H1 (cell line): ENCODE measurements at regions not wholly inside any gene's neighbourhood (a gene's known extent, or its start where the extent isn't known, plus 50 kb on each side); places are given as distances from the start of the nearest gene placed in this dataset.

ENCODE experiments used
- CTCF ChIA-PET: fragments of 300-600 bp; sonication (Branson Sonifier 250); formaldehyde crosslinking; loops from one replicate; lab custom pipeline; 2021; ENCODE audit not compliant: partially characterized antibody; lab: Charles Lee
- POLR2A ChIA-PET: fragments of 300-600 bp; sonication (Branson Sonifier 250); formaldehyde crosslinking; loops from one replicate; lab custom pipeline; 2021; ENCODE audit warnings: inconsistent platforms; ENCODE audit not compliant: partially characterized antibody; lab: Charles Lee
- DNase-seq, 2 experiments: peaks; one replicate each; pipeline versions ENCODE4 v3.0.0 to v3.0.0-alpha.2; 2010 to 2022; ENCODE audit warnings: low spot score in 2 of 2, low read depth in 1 of 2, mixed read lengths in 1 of 2
- FAIRE-seq: peaks from 2 replicates; lab custom pipeline; 2011; peaks lifted over from hg19 to GRCh38; lab: Jason Lieb, UNC
- H2AFZ ChIP-seq: 2 replicates; pipeline ENCODE4 v1.8.1; 2012; ENCODE audit warnings: low read length, inconsistent platforms
- H2AK5ac ChIP-seq: 2 replicates; pipeline ENCODE4 v1.6.1; 2013; ENCODE audit warnings: low read depth, low read length
- H2BK120ac ChIP-seq: replicated peaks from 2 replicates; pipeline ENCODE3; 2013; ENCODE audit warnings: low read depth, low read length, inconsistent platforms
- H2BK12ac ChIP-seq: 2 replicates; pipeline ENCODE4 v1.6.1; 2013; ENCODE audit warnings: low read depth, low read length
- H2BK15ac ChIP-seq: 2 replicates; pipeline ENCODE4 v1.6.1; 2013; ENCODE audit warnings: low read length
- H2BK20ac ChIP-seq: 2 replicates; pipeline ENCODE4 v1.6.1; 2013; ENCODE audit warnings: low read length
- H2BK5ac ChIP-seq: 2 replicates; pipeline ENCODE4 v1.6.1; 2013; ENCODE audit warnings: low read depth, low read length
- H3K14ac ChIP-seq: 2 replicates; pipeline ENCODE4 v1.6.1; 2013; ENCODE audit warnings: inconsistent platforms; ENCODE audit not compliant: insufficient read length
- H3K18ac ChIP-seq: 2 replicates; pipeline ENCODE4 v1.6.1; 2013; ENCODE audit warnings: low read length; ENCODE audit errors: extremely low read depth
- H3K23ac ChIP-seq: 2 replicates; pipeline ENCODE4 v1.6.1; 2013; ENCODE audit warnings: inconsistent platforms; ENCODE audit not compliant: insufficient read length
- H3K23me2 ChIP-seq: 2 replicates; pipeline ENCODE4 v1.6.1; 2013; ENCODE audit warnings: low read depth, low read length
- H3K27ac ChIP-seq: 2 replicates; pipeline ENCODE4 v1.6.1; 2011; ENCODE audit warnings: low read depth, low read length, inconsistent platforms
- H3K27me3 ChIP-seq, 4 experiments: replicated peaks in 1 of 4; 1 replicate in 1 of 4; 2 replicates in 3 of 4; pipeline versions ENCODE4 v1.6.1 to v1.8.1; 2011 to 2013; ENCODE audit warnings: low read length in 3 of 4, mild to moderate bottlenecking in 3 of 4, inconsistent platforms in 2 of 4, mixed read lengths in 2 of 4, moderate library complexity in 1 of 4; ENCODE audit not compliant: control insufficient read depth in 3 of 4, insufficient read depth in 3 of 4; ENCODE audit errors: extremely low read depth in 1 of 4
- H3K36me3 ChIP-seq, 4 experiments: 2 replicates each; pipeline versions ENCODE4 v1.6.1 to v1.8.1; 2011 to 2013; ENCODE audit warnings: mild to moderate bottlenecking in 4 of 4, low read length in 3 of 4, moderate library complexity in 2 of 4, control low read depth in 1 of 4, inconsistent platforms in 1 of 4; ENCODE audit not compliant: insufficient read depth in 4 of 4, control insufficient read depth in 2 of 4
- H3K4ac ChIP-seq: replicated peaks from 2 replicates; pipeline ENCODE3; 2013; ENCODE audit warnings: low read length, low read depth, mixed read lengths, inconsistent platforms; ENCODE audit not compliant: insufficient read length
- H3K4me1 ChIP-seq, 4 experiments: replicated peaks in 1 of 4; 1 replicate in 1 of 4; 2 replicates in 3 of 4; pipeline versions ENCODE4 v1.6.1 to v1.8.1; 2011 to 2013; ENCODE audit warnings: low read length in 3 of 4, inconsistent platforms in 2 of 4, mixed read lengths in 1 of 4; ENCODE audit not compliant: insufficient read depth in 4 of 4, control insufficient read depth in 3 of 4
- H3K4me2 ChIP-seq, 2 experiments: 2 replicates each; pipeline versions ENCODE4 v1.6.1 to v1.8.1; 2011 to 2013; ENCODE audit warnings: low read depth in 2 of 2, low read length in 2 of 2, control low read depth in 1 of 2, inconsistent platforms in 1 of 2, mild to moderate bottlenecking in 1 of 2; ENCODE audit not compliant: insufficient read depth in 1 of 2
- H3K4me3 ChIP-seq, 4 experiments: fragments of 200-600, 300-600 bp in 1 of 4; sonication (generic), shearing (Covaris generic), sonication (Bioruptor Twin) in 1 of 4; 2 replicates each; pipeline versions ENCODE4 v1.5.1 to v1.8.1; 2011 to 2016; ENCODE audit warnings: low read length in 4 of 4, low read depth in 3 of 4, control low read depth in 2 of 4, inconsistent platforms in 2 of 4, mild to moderate bottlenecking in 2 of 4, mixed read lengths in 1 of 4, moderate library complexity in 1 of 4; ENCODE audit not compliant: insufficient read depth in 2 of 4; ENCODE audit errors: extremely low read depth in 1 of 4
- H3K56ac ChIP-seq: replicated peaks from 2 replicates; pipeline ENCODE3; 2013; ENCODE audit warnings: low read depth, mild to moderate bottlenecking, mixed read lengths, low read length, inconsistent platforms; ENCODE audit not compliant: insufficient read length
- H3K79me1 ChIP-seq: 2 replicates; pipeline ENCODE4 v1.6.1; 2013; ENCODE audit warnings: low read depth, low read length, control low read depth
- H3K79me2 ChIP-seq, 2 experiments: 2 replicates each; pipeline versions ENCODE4 v1.6.1 to v1.8.1; 2012 to 2013; ENCODE audit warnings: low read length in 2 of 2, mild to moderate bottlenecking in 2 of 2, inconsistent platforms in 1 of 2; ENCODE audit not compliant: insufficient read depth in 2 of 2, control insufficient read depth in 1 of 2
- H3K9ac ChIP-seq, 4 experiments: replicated peaks in 1 of 4; 1 replicate in 1 of 4; 2 replicates in 3 of 4; pipeline versions ENCODE4 v1.6.1 to v1.8.1; 2011 to 2013; ENCODE audit warnings: low read depth in 3 of 4, low read length in 3 of 4, control low read depth in 2 of 4, mild to moderate bottlenecking in 2 of 4, moderate library complexity in 2 of 4, inconsistent platforms in 1 of 4; ENCODE audit errors: extremely low read depth in 1 of 4
- H3K9me3 ChIP-seq, 2 experiments: 2 replicates each; pipeline versions ENCODE4 v1.6.1 to v1.8.1; 2012 to 2013; ENCODE audit warnings: mild to moderate bottlenecking in 2 of 2, moderate library complexity in 2 of 2, control low read depth in 1 of 2, inconsistent platforms in 1 of 2, low read depth in 1 of 2, low read length in 1 of 2, mixed read lengths in 1 of 2; ENCODE audit not compliant: insufficient read depth in 2 of 2
- H4K20me1 ChIP-seq, 2 experiments: replicated peaks in 1 of 2; 2 replicates each; pipeline versions ENCODE3 to v1.8.1; 2011 to 2013; ENCODE audit warnings: inconsistent platforms in 2 of 2, low read length in 2 of 2, mild to moderate bottlenecking in 1 of 2; ENCODE audit not compliant: insufficient read depth in 2 of 2, control insufficient read depth in 1 of 2
- H4K5ac ChIP-seq: 2 replicates; pipeline ENCODE4 v1.6.1; 2013; ENCODE audit warnings: low read length, low read depth, mixed read lengths, inconsistent platforms; ENCODE audit not compliant: insufficient read length
- H4K8ac ChIP-seq: 2 replicates; pipeline ENCODE4 v1.8.0; 2013; ENCODE audit warnings: mild to moderate bottlenecking, moderate library complexity, low read length, inconsistent platforms; ENCODE audit not compliant: insufficient read depth; ENCODE audit errors: extremely low read depth
- H4K91ac ChIP-seq: replicated peaks from 2 replicates; pipeline ENCODE3; 2013; ENCODE audit warnings: low read length, mixed read lengths, inconsistent platforms; ENCODE audit not compliant: insufficient read length
- ASH2L ChIP-seq: fragments of 200-600, 300-600 bp; sonication (generic); IDR thresholded peaks from one replicate; pipeline ENCODE4 v1.7.1; 2017; ENCODE audit warnings: low read length
- BCL11A ChIP-seq, 2 experiments: IDR thresholded peaks; one replicate each; pipeline ENCODE4 v1.6.1; 2011; ENCODE audit warnings: low read depth in 2 of 2, low read length in 2 of 2, mild to moderate bottlenecking in 2 of 2
- CBX8 ChIP-seq: fragments of 300-800, 300-1000 bp; sonication (generic); IDR thresholded peaks from 2 replicates; pipeline ENCODE4 v1.7.1; 2016; ENCODE audit warnings: low read depth, low read length, borderline replicate concordance
- CHD2 ChIP-seq: IDR thresholded peaks from 2 replicates; pipeline ENCODE4 v1.6.1; 2012; ENCODE audit warnings: low read length, improper control_type of control experiment
- EGR1 ChIP-seq: IDR thresholded peaks from 2 replicates; pipeline ENCODE4 v1.6.1; 2011; ENCODE audit warnings: low read depth, low read length, borderline replicate concordance
- KDM4A ChIP-seq: IDR thresholded peaks from one replicate; pipeline ENCODE4 v1.7.1; 2012; ENCODE audit warnings: low read depth, mild to moderate bottlenecking, moderate library complexity, low read length, inconsistent platforms; ENCODE audit not compliant: severe bottlenecking
- POLR2AphosphoS5 ChIP-seq: IDR thresholded peaks from 2 replicates; pipeline ENCODE4 v1.6.1; 2011; ENCODE audit warnings: low read depth, low read length
- POU5F1 ChIP-seq: IDR thresholded peaks from 2 replicates; pipeline ENCODE4 v1.6.1; 2011; ENCODE audit warnings: low read depth, mild to moderate bottlenecking, low read length, moderate library complexity
- SAP30 ChIP-seq: fragments of 300-600 bp; sonication (generic); IDR thresholded peaks from 2 replicates; pipeline ENCODE4 v1.7.1; 2012; ENCODE audit warnings: low read length, moderate library complexity, mild to moderate bottlenecking, inconsistent platforms; ENCODE audit not compliant: insufficient read depth, insufficient replicate concordance
- SIN3A ChIP-seq, 2 experiments: IDR thresholded peaks in 1 of 2; conservative IDR thresholded peaks in 1 of 2; 2 replicates each; pipeline ENCODE4 v1.6.1; 2011 to 2012; ENCODE audit warnings: low read length in 2 of 2, improper control_type of control experiment in 1 of 2, low read depth in 1 of 2, mild to moderate bottlenecking in 1 of 2
- SIRT6 ChIP-seq: IDR thresholded peaks from one replicate; pipeline ENCODE4 v1.7.1; 2012; ENCODE audit warnings: low read length, inconsistent platforms
- TAF7 ChIP-seq: optimal IDR thresholded peaks from 2 replicates; pipeline ENCODE3; 2011; ENCODE audit warnings: low read depth, mild to moderate bottlenecking, inconsistent platforms, low read length, moderate library complexity, borderline replicate concordance
- YY1 ChIP-seq: IDR thresholded peaks from 2 replicates; pipeline ENCODE4 v1.6.1; 2011; ENCODE audit warnings: low read depth, mild to moderate bottlenecking, low read length
- WGBS, 2 experiments: shearing (Covaris generic) in 1 of 2; methylation state at CpG; one replicate each; pipeline versions ENCODE4 v1.1.6 to v1.1.7; 2013 to 2015; ENCODE audit warnings: low lambda C conversion rate in 2 of 2, mixed read lengths in 2 of 2, inconsistent platforms in 1 of 2, low coverage in 1 of 2, missing lambda C conversion rate in 1 of 2; ENCODE audit not compliant: insufficient replicate concordance in 2 of 2, insufficient coverage in 1 of 2, insufficient read length in 1 of 2; ENCODE audit errors: extremely low coverage in 1 of 2, missing lambda C conversion rate in 1 of 2; 5-methylcytosine and 5-hydroxymethylcytosine counted together

DNA sequence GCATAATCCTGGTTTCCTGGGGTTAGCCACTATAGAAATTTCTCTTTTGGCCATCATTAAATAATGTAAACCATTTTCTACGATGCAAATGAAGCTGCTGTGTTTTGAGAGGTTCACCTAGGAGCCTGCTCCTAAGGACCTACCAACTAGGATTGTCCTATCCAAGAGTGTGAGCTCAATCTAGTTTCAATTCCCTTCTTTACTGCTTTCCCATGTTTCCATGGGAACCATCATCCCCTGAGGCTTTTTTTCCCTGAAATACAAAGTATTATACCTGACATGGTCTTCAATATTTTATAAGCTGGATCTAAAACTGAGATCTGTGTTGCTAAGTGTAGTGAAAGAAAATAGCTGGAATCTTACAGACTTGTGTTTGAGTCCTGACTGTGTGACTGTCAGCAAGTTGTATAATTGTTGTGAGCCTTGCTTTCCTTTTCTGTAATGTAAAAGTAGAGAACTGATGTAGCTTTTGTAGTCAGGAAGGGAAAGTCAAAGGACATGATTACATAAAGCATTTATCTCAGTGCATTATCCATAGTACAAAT, 453.2 kb downstream of the PRR16 start:
- no peak overlapping the region for H2BK12ac ChIP-seq
- no peak overlapping the region for H3K23ac ChIP-seq
- H3K36me3 ChIP-seq: no peaks in the 10 kb centered on the region
- H3K18ac ChIP-seq: no peak overlapping the region
- no peaks in the 10 kb centered on the region for H3K27me3 ChIP-seq
- DNase-seq: no peak
- no peaks in the 10 kb centered on the region for H3K79me1 ChIP-seq
- H3K9me3 ChIP-seq: no peaks in the 10 kb centered on the region
- no peak overlapping the region for H3K4ac ChIP-seq
- no peak overlapping the region for H3K9ac ChIP-seq
- H2BK15ac ChIP-seq: no peak overlapping the region
- no peak for FAIRE-seq
- no peak overlapping the region for H3K56ac ChIP-seq
- WGBS, 2 experiments: 86% methylated on average over 1 of the region's 1 CpG; no CpG with 5 or more reads in 1 of the 2 experiments
- H3K27ac ChIP-seq: no peak overlapping the region
- no peak overlapping the region for H3K4me3 ChIP-seq
- no peak overlapping the region for H4K8ac ChIP-seq
- H4K5ac ChIP-seq: no peak overlapping the region
- no peak overlapping the region for H2BK120ac ChIP-seq
- H2BK5ac ChIP-seq: no peak overlapping the region
- no peak overlapping the region for H3K14ac ChIP-seq
- no peak overlapping the region for H2AFZ ChIP-seq
- H3K23me2 ChIP-seq: no peaks in the 10 kb centered on the region
- H4K20me1 ChIP-seq: no peaks in the 10 kb centered on the region
- TF ChIP-seq CHD2 (no peak), SIN3A (conservative IDR thresholded peaks at IDR 0.05 in 1 of 2, IDR thresholded peaks at IDR 0.05 in 1 of 2; ENCODE audit: low read depth in 1 of 2, low read length in 2 of 2) (no peak), YY1 (no peak), BCL11A (IDR thresholded peaks at IDR 0.05; ENCODE audit: low read depth in 2 of 2, low read length in 2 of 2) (no peak), CBX8 (no peak), ASH2L (no peak), POU5F1 (no peak), EGR1 (no peak), SAP30 (no peak), KDM4A (no peak), TAF7 (no peak), POLR2AphosphoS5 (no peak), SIRT6 (no peak)
- no peak overlapping the region for H3K4me2 ChIP-seq
- no peaks in the 10 kb centered on the region for H3K79me2 ChIP-seq
- H2AK5ac ChIP-seq: no peak overlapping the region
- CTCF ChIA-PET: interaction anchor here (1.0 kb wide), 1 partner anchor 99 kb away, joined by 5 read pairs; no protein-coding TSS in a partner anchor
- POLR2A ChIA-PET: no interaction called here
- H3K4me1 ChIP-seq: no peaks in the 10 kb centered on the region; a peak in 1 of 7 replicates
- H4K91ac ChIP-seq: no peak overlapping the region
- no peak overlapping the region for H2BK20ac ChIP-seq
